KMS-11 (cell line): ENCODE measurements at regions not wholly inside any gene's neighbourhood (a gene's known extent, or its start where the extent isn't known, plus 50 kb on each side); places are given as distances from the start of the nearest gene placed in this dataset.

ENCODE experiments used
- H2AFZ ChIP-seq: fragments of 200-600 bp; sonication (generic); 2 replicates; pipeline ENCODE4 v1.6.1; 2016; ENCODE audit warnings: antibody characterized with exemption, mixed run types, low read depth
- H3K27ac ChIP-seq: fragments of 200-600 bp; sonication (generic); 2 replicates; pipeline ENCODE4 v1.6.1; 2016; ENCODE audit warnings: mild to moderate bottlenecking, mixed run types
- H3K27me3 ChIP-seq: fragments of 200-600 bp; sonication (generic); 2 replicates; pipeline ENCODE4 v1.6.1; 2017; ENCODE audit warnings: mild to moderate bottlenecking, low read depth, mixed run types, moderate library complexity; ENCODE audit not compliant: insufficient read depth
- H3K36me3 ChIP-seq: fragments of 200-600 bp; sonication (generic); 2 replicates; pipeline ENCODE4 v1.6.1; 2017; ENCODE audit warnings: mild to moderate bottlenecking, mixed run types; ENCODE audit not compliant: insufficient read depth
- H3K4me1 ChIP-seq: fragments of 200-600 bp; sonication (generic); 2 replicates; pipeline ENCODE4 v1.6.1; 2016; ENCODE audit warnings: mild to moderate bottlenecking, low read depth, mixed run types; ENCODE audit not compliant: poor library complexity, severe bottlenecking
- H3K4me2 ChIP-seq: fragments of 200-600 bp; sonication (generic); 2 replicates; pipeline ENCODE4 v1.7.0; 2016; ENCODE audit warnings: mild to moderate bottlenecking, mixed run types
- H3K4me3 ChIP-seq: fragments of 200-600 bp; sonication (generic); IDR thresholded peaks from 2 replicates; pipeline ENCODE4 v1.6.1; 2017; ENCODE audit warnings: low read depth, low read length, mixed read lengths; ENCODE audit not compliant: insufficient read depth
- H3K79me2 ChIP-seq: fragments of 200-600 bp; sonication (generic); 2 replicates; pipeline ENCODE4 v1.6.1; 2016; ENCODE audit warnings: low read depth, mixed run types; ENCODE audit not compliant: insufficient read depth
- H3K9ac ChIP-seq: fragments of 200-600 bp; sonication (generic); 2 replicates; pipeline ENCODE4 v1.6.1; 2016; ENCODE audit warnings: mild to moderate bottlenecking, mixed run types
- H4K20me1 ChIP-seq: fragments of 200-600 bp; sonication (generic); 2 replicates; pipeline ENCODE4 v1.6.1; 2016; ENCODE audit warnings: mild to moderate bottlenecking, mixed run types; ENCODE audit not compliant: insufficient read depth
- TF ChIP-seq, protein P1 (sequence below): fragments of 200-600 bp; sonication (generic); conservative IDR thresholded peaks from 2 replicates; pipeline ENCODE4 v1.6.1; 2017; ENCODE audit warnings: low read depth, mild to moderate bottlenecking, antibody characterized with exemption, low read length, moderate library complexity, mixed read lengths

DNA sequence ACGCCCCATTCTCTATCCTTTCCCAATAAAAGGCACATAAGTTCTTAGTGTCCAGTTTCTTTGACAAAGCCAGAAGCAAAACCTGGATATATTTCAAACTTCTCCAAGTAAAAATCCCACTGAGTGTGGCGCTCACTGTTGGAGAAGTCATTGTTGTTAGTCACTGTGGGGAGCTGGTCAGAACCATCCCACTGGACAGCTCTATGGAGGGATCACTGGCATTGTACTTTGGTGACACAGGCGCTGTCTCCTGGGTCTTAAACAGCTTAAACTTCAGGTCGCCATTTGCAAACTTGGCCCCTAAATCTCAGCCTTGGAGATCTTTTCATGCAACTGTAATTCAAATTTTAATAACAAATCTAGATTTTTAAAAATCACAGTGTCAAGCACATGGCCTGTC lies 111.5 kb upstream of the SLC24A3 start:
- no peak overlapping the region for H3K27ac ChIP-seq
- TF ChIP-seq, protein P1, sequence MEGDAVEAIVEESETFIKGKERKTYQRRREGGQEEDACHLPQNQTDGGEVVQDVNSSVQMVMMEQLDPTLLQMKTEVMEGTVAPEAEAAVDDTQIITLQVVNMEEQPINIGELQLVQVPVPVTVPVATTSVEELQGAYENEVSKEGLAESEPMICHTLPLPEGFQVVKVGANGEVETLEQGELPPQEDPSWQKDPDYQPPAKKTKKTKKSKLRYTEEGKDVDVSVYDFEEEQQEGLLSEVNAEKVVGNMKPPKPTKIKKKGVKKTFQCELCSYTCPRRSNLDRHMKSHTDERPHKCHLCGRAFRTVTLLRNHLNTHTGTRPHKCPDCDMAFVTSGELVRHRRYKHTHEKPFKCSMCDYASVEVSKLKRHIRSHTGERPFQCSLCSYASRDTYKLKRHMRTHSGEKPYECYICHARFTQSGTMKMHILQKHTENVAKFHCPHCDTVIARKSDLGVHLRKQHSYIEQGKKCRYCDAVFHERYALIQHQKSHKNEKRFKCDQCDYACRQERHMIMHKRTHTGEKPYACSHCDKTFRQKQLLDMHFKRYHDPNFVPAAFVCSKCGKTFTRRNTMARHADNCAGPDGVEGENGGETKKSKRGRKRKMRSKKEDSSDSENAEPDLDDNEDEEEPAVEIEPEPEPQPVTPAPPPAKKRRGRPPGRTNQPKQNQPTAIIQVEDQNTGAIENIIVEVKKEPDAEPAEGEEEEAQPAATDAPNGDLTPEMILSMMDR: no peak
- no peaks in the 10 kb centered on the region for H3K79me2 ChIP-seq
- no peaks in the 10 kb centered on the region for H3K36me3 ChIP-seq
- H4K20me1 ChIP-seq: no peaks in the 10 kb centered on the region
- no peak overlapping the region for H3K4me3 ChIP-seq
- no peaks in the 10 kb centered on the region for H3K27me3 ChIP-seq
- H3K9ac ChIP-seq: no peak overlapping the region
- H3K4me1 ChIP-seq: peaks cover 7% of the 10 kb centered on the region
- no peak overlapping the region for H2AFZ ChIP-seq
- no peak overlapping the region for H3K4me2 ChIP-seq

DNA sequence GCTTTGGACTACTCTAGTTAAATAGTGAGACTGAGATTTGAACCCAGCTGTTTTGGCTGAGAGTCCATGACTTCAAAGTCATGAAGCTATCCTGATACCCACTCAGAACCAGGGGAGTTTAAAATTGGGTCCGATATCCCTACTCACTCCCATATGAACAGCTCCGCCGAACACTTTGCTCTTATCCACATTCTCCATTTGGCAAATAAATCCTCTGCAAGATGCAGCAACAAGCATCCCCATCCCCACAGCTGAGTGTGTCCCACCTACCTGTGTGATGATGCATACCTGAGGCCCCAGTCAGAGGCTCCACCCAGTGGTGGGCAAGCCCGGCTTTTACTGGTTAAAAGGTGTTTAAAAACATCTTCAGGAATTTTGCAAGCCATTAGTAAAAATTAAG lies 108.3 kb upstream of the SLC24A3 start:
- no peak overlapping the region for H3K27ac ChIP-seq
- no peak overlapping the region for H3K4me3 ChIP-seq

DNA sequence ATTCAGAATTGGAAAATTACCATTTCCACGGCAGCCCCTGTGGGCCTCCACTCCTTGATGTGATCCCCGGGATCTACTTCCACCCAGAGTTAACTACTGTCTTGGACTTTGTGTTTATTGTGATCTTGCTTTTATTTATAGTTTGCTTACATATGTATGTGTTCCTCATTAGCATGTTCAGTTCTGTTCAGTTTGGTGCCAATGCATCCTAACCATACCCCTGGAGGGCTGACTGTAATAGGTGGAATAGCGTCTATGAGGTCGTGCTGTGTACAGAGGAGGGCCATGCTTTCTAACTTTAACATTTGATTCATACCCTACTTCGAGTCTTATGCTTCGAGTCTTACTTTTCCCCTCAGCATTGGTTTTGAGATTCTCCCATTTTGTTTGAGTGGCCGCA lies 104.3 kb upstream of the SLC24A3 start:
- H3K27ac ChIP-seq: no peak overlapping the region
- TF ChIP-seq, protein P1: no peak
- H2AFZ ChIP-seq: no peak overlapping the region
- H4K20me1 ChIP-seq: no peaks in the 10 kb centered on the region
- no peaks in the 10 kb centered on the region for H3K79me2 ChIP-seq
- H3K27me3 ChIP-seq: no peaks in the 10 kb centered on the region
- H3K4me1 ChIP-seq: peaks cover 7% of the 10 kb centered on the region
- H3K4me2 ChIP-seq: no peak overlapping the region
- H3K4me3 ChIP-seq: no peak overlapping the region
- H3K36me3 ChIP-seq: no peaks in the 10 kb centered on the region
- no peak overlapping the region for H3K9ac ChIP-seq

More for the DNA sequence above, 108.3 kb upstream of the SLC24A3 start:
- TF ChIP-seq, protein P1: no peak
- H2AFZ ChIP-seq: no peak overlapping the region
- peaks cover 7% of the 10 kb centered on the region for H3K4me1 ChIP-seq
- no peaks in the 10 kb centered on the region for H3K27me3 ChIP-seq
- H3K36me3 ChIP-seq: no peaks in the 10 kb centered on the region
- H3K9ac ChIP-seq: no peak overlapping the region
- H4K20me1 ChIP-seq: no peaks in the 10 kb centered on the region
- no peaks in the 10 kb centered on the region for H3K79me2 ChIP-seq
- H3K4me2 ChIP-seq: no peak overlapping the region

DNA sequence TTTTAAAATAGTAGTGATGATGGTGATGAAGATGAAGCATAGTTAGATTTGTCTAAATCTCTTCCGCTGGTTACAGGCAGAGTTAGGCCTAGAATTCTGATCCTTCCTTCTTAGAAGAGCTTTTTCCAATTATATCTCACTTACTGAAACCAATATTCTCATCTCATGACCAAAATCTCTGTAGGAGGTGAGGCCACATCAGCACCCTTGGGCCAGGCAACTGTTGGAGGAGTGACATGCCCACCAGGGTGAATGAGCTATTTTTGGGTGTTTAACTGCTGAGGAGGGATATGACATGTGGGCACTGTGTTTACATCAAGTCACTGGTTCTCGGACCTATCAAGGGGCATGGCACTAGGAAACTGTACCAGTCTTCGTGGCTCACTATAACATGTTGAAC lies 102.2 kb upstream of the SLC24A3 start:
- Histone ChIP-seq H3K79me2 (no peaks in the 10 kb centered on the region), H4K20me1 (no peaks in the 10 kb centered on the region), H3K9ac (no peak overlapping the region), H3K36me3 (no peaks in the 10 kb centered on the region), H3K4me1 (no peaks in the 10 kb centered on the region), H3K4me3 (no peak overlapping the region), H3K4me2 (no peak overlapping the region), H2AFZ (no peak overlapping the region), H3K27ac (no peak overlapping the region), H3K27me3 (no peaks in the 10 kb centered on the region)
- TF ChIP-seq, protein P1: no peak
